NCI-H2227 (cell line): ENCODE measurements at regions not wholly inside any gene's neighbourhood (a gene's known extent, or its start where the extent isn't known, plus 50 kb on each side); places are given as distances from the start of the nearest gene placed in this dataset.
"Not testable (repeated sequence)": the region's sequence is repeated elsewhere in the genome, so short reads cannot be mapped to it uniquely, and the experiment has no call there.

Source experiments
- DNase-seq: peaks from one replicate; lab custom pipeline; 2025; ENCODE audit not compliant: unreplicated experiment; lab: John Stamatoyannopoulos, UW

- no peak for DNase-seq
Observed at GRCh38 chr2:71959494-71959893, 188.2 kb downstream of the CYP26B1 start.

GRCh38 chr2:71958426-71958825 is 189.2 kb downstream of the CYP26B1 start:
- not testable (repeated sequence) for DNase-seq

- DNase-seq = no peak
Observed at GRCh38 chr2:71952572-71953188, 195.0 kb downstream of the CYP26B1 start.

GRCh38 chr2:71951718-71952404 is 195.8 kb downstream of the CYP26B1 start:
- no peak for DNase-seq

GRCh38 chr2:71951083-71951468 is 196.6 kb downstream of the CYP26B1 start:
- no peak for DNase-seq

GRCh38 chr2:71950256-71951082 is 197.2 kb downstream of the CYP26B1 start:
- DNase-seq = no peak

- DNase-seq = no peak
Observed at GRCh38 chr2:71949537-71949798, 198.2 kb downstream of the CYP26B1 start.

- DNase-seq = no peak
Observed at GRCh38 chr2:71948781-71949536, 198.7 kb downstream of the CYP26B1 start.

- no peak for DNase-seq
Observed at GRCh38 chr2:71947809-71948208, 199.9 kb downstream of the CYP26B1 start.

- DNase-seq = no peak
Observed at GRCh38 chr2:71945603-71945959, 202.1 kb downstream of the CYP26B1 start.

- DNase-seq = no peak
Observed at GRCh38 chr2:71944806-71945602, 202.7 kb downstream of the CYP26B1 start.

GRCh38 chr2:71944183-71944550 is 203.5 kb downstream of the CYP26B1 start:
- DNase-seq = no peak

GRCh38 chr2:71943238-71944182 is 204.2 kb downstream of the CYP26B1 start:
- no peak for DNase-seq

GRCh38 chr2:71941726-71942525 is 205.7 kb downstream of the CYP26B1 start:
- DNase-seq = no peak

- DNase-seq = no peak
Observed at GRCh38 chr2:71940695-71941094, 207.0 kb downstream of the CYP26B1 start.

GRCh38 chr2:71939588-71940535 is 207.8 kb downstream of the CYP26B1 start:
- no peak for DNase-seq

GRCh38 chr2:71938659-71939587 is 208.7 kb downstream of the CYP26B1 start:
- DNase-seq = no peak
